Stimulated activated CD8-positive, alpha-beta memory T cell treated with anti-CD3 and anti-CD28 coated beads, Interleukin-15, amount 100 ng/mL, for 4 hours (primary cell): ENCODE measurements at regions not wholly inside any gene's neighbourhood (a gene's known extent, or its start where the extent isn't known, plus 50 kb on each side); places are given as distances from the start of the nearest gene placed in this dataset.
"Not testable (repeated sequence)": the region's sequence is repeated elsewhere in the genome, so short reads cannot be mapped to it uniquely, and the experiment has no call there.

Experiments used
- DNase-seq, 2 donors: peaks; one replicate each; pipeline ENCODE4 v3.0.0-alpha.2; 2020; ENCODE audit warnings: low read depth in 2 of 2

- not testable (repeated sequence) for DNase-seq
Observed at GRCh38 chr3:75241226-75241962, 422.7 kb upstream of the FRG2C start.

- no peak for DNase-seq
Observed at GRCh38 chr3:75242012-75242735, 422.0 kb upstream of the FRG2C start.

- DNase-seq, result no peak
Observed at GRCh38 chr3:75248974-75249373, 415.2 kb upstream of the FRG2C start.

GRCh38 chr3:75254685-75255084 is 409.4 kb upstream of the FRG2C start:
- DNase-seq, result no peak

GRCh38 chr3:75258825-75259683 is 405.1 kb upstream of the FRG2C start:
- DNase-seq, result not testable (repeated sequence)

- not testable (repeated sequence) for DNase-seq
Observed at GRCh38 chr3:75260975-75261374, 403.2 kb upstream of the FRG2C start.

- no peak for DNase-seq
Observed at GRCh38 chr3:75262661-75263060, 401.5 kb upstream of the FRG2C start.

- DNase-seq, result no peak
Observed at GRCh38 chr3:75265897-75266296, 398.2 kb upstream of the FRG2C start.

- not testable (repeated sequence) for DNase-seq
Observed at GRCh38 chr3:75268576-75268975, 395.6 kb upstream of the FRG2C start.

GRCh38 chr3:75272237-75272636 is 391.9 kb upstream of the FRG2C start:
- not testable (repeated sequence) for DNase-seq

- DNase-seq, result no peak
Observed at GRCh38 chr3:75272691-75273090, 391.4 kb upstream of the FRG2C start.

GRCh38 chr3:75285531-75286148 is 378.5 kb upstream of the FRG2C start:
- not testable (repeated sequence) for DNase-seq

GRCh38 chr3:75288972-75289574 is 375.1 kb upstream of the FRG2C start:
- not testable (repeated sequence) for DNase-seq

GRCh38 chr3:75294124-75294523 is 370.0 kb upstream of the FRG2C start:
- no peak for DNase-seq

GRCh38 chr3:75295013-75295412 is 369.1 kb upstream of the FRG2C start:
- no peak for DNase-seq

- DNase-seq, result no peak
Observed at GRCh38 chr3:75296858-75297257, 367.3 kb upstream of the FRG2C start.

- DNase-seq, result no peak
Observed at GRCh38 chr3:75300606-75301005, 363.5 kb upstream of the FRG2C start.

- not testable (repeated sequence) for DNase-seq
Observed at GRCh38 chr3:75301050-75301449, 363.1 kb upstream of the FRG2C start.

GRCh38 chr3:75303741-75304140 is 360.4 kb upstream of the FRG2C start:
- no peak for DNase-seq

GRCh38 chr3:75305901-75306300 is 358.2 kb upstream of the FRG2C start:
- DNase-seq, result no peak

- not testable (repeated sequence) for DNase-seq
Observed at GRCh38 chr3:75311306-75311705, 352.8 kb upstream of the FRG2C start.
